ENCODE measurements at regions not wholly inside any gene's neighbourhood (a gene's known extent, or its start where the extent isn't known, plus 50 kb on each side); places are given as distances from the start of the nearest gene placed in this dataset.

- Histone ChIP-seq H3K14ac (ENCODE audit: insufficient read length) (no peak overlapping the region), H3K4me3 (ENCODE audit: extremely low read depth in 1 of 4, insufficient read depth in 2 of 4, low read depth in 3 of 4, low read length in 4 of 4) (no peak overlapping the region), H2BK5ac (ENCODE audit: low read depth, low read length) (no peak overlapping the region), H3K27ac (ENCODE audit: low read depth, low read length) (no peak overlapping the region), H4K5ac (ENCODE audit: insufficient read length, low read depth, low read length) (no peak overlapping the region), H4K20me1 (replicated peaks in 1 of 2; ENCODE audit: control insufficient read depth in 1 of 2, insufficient read depth in 2 of 2, low read length in 2 of 2) (no peaks in the 10 kb centered on the region), H3K4me2 (ENCODE audit: insufficient read depth in 1 of 2, low read depth in 2 of 2, low read length in 2 of 2) (no peak overlapping the region), H2BK12ac (ENCODE audit: low read depth, low read length) (no peak overlapping the region), H3K9me3 (ENCODE audit: insufficient read depth in 2 of 2, low read depth in 1 of 2, low read length in 1 of 2) (peaks cover 0 to 5% of the 10 kb centered on the region in 2 experiments; a peak in 1 of 4 replicates), H2AFZ (ENCODE audit: low read length) (no peak overlapping the region), H4K91ac (replicated peaks; ENCODE audit: insufficient read length, low read length) (no peak overlapping the region), H2BK20ac (ENCODE audit: low read length) (no peak overlapping the region), H3K56ac (replicated peaks; ENCODE audit: insufficient read length, low read depth, low read length) (no peak overlapping the region), H3K4ac (replicated peaks; ENCODE audit: insufficient read length, low read depth, low read length) (no peak overlapping the region), H3K18ac (ENCODE audit: extremely low read depth, low read length) (no peak overlapping the region), H3K27me3 (replicated peaks in 1 of 4; ENCODE audit: control insufficient read depth in 3 of 4, extremely low read depth in 1 of 4, insufficient read depth in 3 of 4, low read length in 3 of 4) (no peaks in the 10 kb centered on the region), H2BK120ac (replicated peaks; ENCODE audit: low read depth, low read length) (no peak overlapping the region), H3K36me3 (ENCODE audit: control insufficient read depth in 2 of 4, insufficient read depth in 4 of 4, low read length in 3 of 4) (no peaks in the 10 kb centered on the region), H2AK5ac (ENCODE audit: low read depth, low read length) (no peak overlapping the region), H3K79me1 (ENCODE audit: low read depth, low read length) (no peaks in the 10 kb centered on the region), H3K9ac (replicated peaks in 1 of 4; ENCODE audit: extremely low read depth in 1 of 4, low read depth in 3 of 4, low read length in 3 of 4) (no peak overlapping the region), H4K8ac (ENCODE audit: extremely low read depth, insufficient read depth, low read length) (no peak overlapping the region), H3K4me1 (replicated peaks in 1 of 4; ENCODE audit: control insufficient read depth in 3 of 4, insufficient read depth in 4 of 4, low read length in 3 of 4) (peaks cover 0 to 3% (median under 1%) of the 10 kb centered on the region in 4 experiments; a peak in 3 of 7 replicates), H2BK15ac (ENCODE audit: low read length) (no peak overlapping the region), H3K23ac (ENCODE audit: insufficient read length) (no peak overlapping the region), H3K79me2 (ENCODE audit: control insufficient read depth in 1 of 2, insufficient read depth in 2 of 2, low read length in 2 of 2) (no peaks in the 10 kb centered on the region), H3K23me2 (ENCODE audit: low read depth, low read length) (peaks cover 3% of the 10 kb centered on the region; the same call in 1 of the 2 replicates)
- TF ChIP-seq BCL11A (IDR thresholded peaks at IDR 0.05; ENCODE audit: low read depth in 2 of 2, low read length in 2 of 2), result no peak
- TF ChIP-seq SP4 (IDR thresholded peaks at IDR 0.05; ENCODE audit: low read length), result no peak
- no peak for TF ChIP-seq CREB1 (IDR thresholded peaks at IDR 0.05)
- no peak for TF ChIP-seq EP300 (IDR thresholded peaks at IDR 0.05; ENCODE audit: borderline replicate concordance in 1 of 2, low read depth in 2 of 2, low read length in 2 of 2)
- TF ChIP-seq TEAD4 (IDR thresholded peaks at IDR 0.05; ENCODE audit: low read depth, low read length), result no peak
- TF ChIP-seq ASH2L (IDR thresholded peaks at IDR 0.05; ENCODE audit: low read length), result no peak
- no peak for TF ChIP-seq SIX5 (IDR thresholded peaks at IDR 0.05; ENCODE audit: low read depth, low read length)
- TF ChIP-seq POLR2A (IDR thresholded peaks at IDR 0.05; ENCODE audit: control extremely low read depth in 1 of 2, low read depth in 2 of 2, low read length in 2 of 2), result no peak
- no peak for TF ChIP-seq TAF1 (IDR thresholded peaks at IDR 0.05; ENCODE audit: low read depth, low read length)
- no peak for TF ChIP-seq MAX (IDR thresholded peaks at IDR 0.05)
- ChIA-PET CTCF (ENCODE audit: partially characterized antibody) (interaction anchor here (1.1 kb wide), 1 partner anchor 116 kb away, joined by 3 read pairs; no protein-coding TSS in a partner anchor), POLR2A (ENCODE audit: partially characterized antibody) (interaction anchor here (1.3 kb wide), 1 partner anchor 167 kb away, joined by 3 read pairs; no protein-coding TSS in a partner anchor)
- no peak for DNase-seq (ENCODE audit: low read depth in 1 of 2, low spot score in 2 of 2)
- WGBS, 2 experiments (ENCODE audit: extremely low coverage in 1 of 2, insufficient coverage in 1 of 2, insufficient read length in 1 of 2, insufficient replicate concordance in 2 of 2, low coverage in 1 of 2, low lambda C conversion rate in 2 of 2, missing lambda C conversion rate in 1 of 2), result 95% methylated on average over 4 of the region's 4 CpGs; no CpG with 5 or more reads in 1 of the 2 experiments
- FAIRE-seq, result no peak
These were observed 105.6 kb upstream of the SERP2 start for GRCh38 chr13:44267980-44268379.
